DOHH2 (cell line): ENCODE measurements at regions not wholly inside any gene's neighbourhood (a gene's known extent, or its start where the extent isn't known, plus 50 kb on each side); places are given as distances from the start of the nearest gene placed in this dataset.

Experiments
- EZH2phosphoT487 ChIP-seq: fragments of 200-600 bp; sonication (generic); IDR thresholded peaks from 2 replicates; pipeline ENCODE4 v1.6.1; 2017; ENCODE audit warnings: borderline replicate concordance, mild to moderate bottlenecking, antibody characterized with exemption, low read length, moderate library complexity, mixed read lengths
- TF ChIP-seq, protein P1 (sequence below): fragments of 200-600 bp; sonication (generic); IDR thresholded peaks from one replicate; pipeline ENCODE4 v1.5.1; 2014; ENCODE audit warnings: antibody characterized with exemption, mild to moderate bottlenecking, low read depth, low read length; ENCODE audit not compliant: poor library complexity, severe bottlenecking

DNA sequence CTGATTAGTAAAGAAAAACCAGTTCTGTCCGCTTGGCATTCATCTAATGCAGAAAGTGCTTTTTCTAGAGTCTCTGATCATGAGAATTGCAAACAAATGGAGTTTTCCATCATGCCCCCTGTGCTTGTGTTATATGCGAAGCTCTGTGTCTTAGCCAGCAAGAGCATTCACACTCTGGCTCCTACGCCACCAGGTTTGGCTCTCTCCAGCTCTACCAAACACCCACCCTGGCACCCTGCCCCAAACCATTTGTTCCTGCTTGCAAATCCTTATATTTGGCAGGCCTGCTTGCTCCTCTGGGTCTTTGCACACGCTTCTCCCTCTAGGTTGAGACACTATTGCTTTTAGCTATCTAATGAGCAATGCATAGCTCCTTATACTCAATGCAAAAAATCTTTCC, 204.1 kb upstream of the CYRIA start:
- TF ChIP-seq, protein P1, sequence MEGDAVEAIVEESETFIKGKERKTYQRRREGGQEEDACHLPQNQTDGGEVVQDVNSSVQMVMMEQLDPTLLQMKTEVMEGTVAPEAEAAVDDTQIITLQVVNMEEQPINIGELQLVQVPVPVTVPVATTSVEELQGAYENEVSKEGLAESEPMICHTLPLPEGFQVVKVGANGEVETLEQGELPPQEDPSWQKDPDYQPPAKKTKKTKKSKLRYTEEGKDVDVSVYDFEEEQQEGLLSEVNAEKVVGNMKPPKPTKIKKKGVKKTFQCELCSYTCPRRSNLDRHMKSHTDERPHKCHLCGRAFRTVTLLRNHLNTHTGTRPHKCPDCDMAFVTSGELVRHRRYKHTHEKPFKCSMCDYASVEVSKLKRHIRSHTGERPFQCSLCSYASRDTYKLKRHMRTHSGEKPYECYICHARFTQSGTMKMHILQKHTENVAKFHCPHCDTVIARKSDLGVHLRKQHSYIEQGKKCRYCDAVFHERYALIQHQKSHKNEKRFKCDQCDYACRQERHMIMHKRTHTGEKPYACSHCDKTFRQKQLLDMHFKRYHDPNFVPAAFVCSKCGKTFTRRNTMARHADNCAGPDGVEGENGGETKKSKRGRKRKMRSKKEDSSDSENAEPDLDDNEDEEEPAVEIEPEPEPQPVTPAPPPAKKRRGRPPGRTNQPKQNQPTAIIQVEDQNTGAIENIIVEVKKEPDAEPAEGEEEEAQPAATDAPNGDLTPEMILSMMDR: no peak
- TF ChIP-seq EZH2phosphoT487: no peak
